ENCODE measurements at regions not wholly inside any gene's neighbourhood (a gene's known extent, or its start where the extent isn't known, plus 50 kb on each side); places are given as distances from the start of the nearest gene placed in this dataset.

GRCh38 chr6:133159255-133159795 lies 81.8 kb upstream of the EYA4 start:
- TF ChIP-seq, protein P1, sequence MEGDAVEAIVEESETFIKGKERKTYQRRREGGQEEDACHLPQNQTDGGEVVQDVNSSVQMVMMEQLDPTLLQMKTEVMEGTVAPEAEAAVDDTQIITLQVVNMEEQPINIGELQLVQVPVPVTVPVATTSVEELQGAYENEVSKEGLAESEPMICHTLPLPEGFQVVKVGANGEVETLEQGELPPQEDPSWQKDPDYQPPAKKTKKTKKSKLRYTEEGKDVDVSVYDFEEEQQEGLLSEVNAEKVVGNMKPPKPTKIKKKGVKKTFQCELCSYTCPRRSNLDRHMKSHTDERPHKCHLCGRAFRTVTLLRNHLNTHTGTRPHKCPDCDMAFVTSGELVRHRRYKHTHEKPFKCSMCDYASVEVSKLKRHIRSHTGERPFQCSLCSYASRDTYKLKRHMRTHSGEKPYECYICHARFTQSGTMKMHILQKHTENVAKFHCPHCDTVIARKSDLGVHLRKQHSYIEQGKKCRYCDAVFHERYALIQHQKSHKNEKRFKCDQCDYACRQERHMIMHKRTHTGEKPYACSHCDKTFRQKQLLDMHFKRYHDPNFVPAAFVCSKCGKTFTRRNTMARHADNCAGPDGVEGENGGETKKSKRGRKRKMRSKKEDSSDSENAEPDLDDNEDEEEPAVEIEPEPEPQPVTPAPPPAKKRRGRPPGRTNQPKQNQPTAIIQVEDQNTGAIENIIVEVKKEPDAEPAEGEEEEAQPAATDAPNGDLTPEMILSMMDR (IDR thresholded peaks at IDR 0.05; ENCODE audit: insufficient read depth, low read length, poor library complexity, severe bottlenecking): no peak
- no peak for DNase-seq (ENCODE audit: extremely low read depth, insufficient read length)
- H3K36me3 ChIP-seq (ENCODE audit: control insufficient read depth, insufficient read depth, low read length): no peaks in the 10 kb centered on the region
- H3K27me3 ChIP-seq (replicated peaks; ENCODE audit: control insufficient read depth, insufficient read depth, low read length): no peaks in the 10 kb centered on the region
- H3K4me3 ChIP-seq (replicated peaks; ENCODE audit: low read depth, low read length): no peak overlapping the region

DNA sequence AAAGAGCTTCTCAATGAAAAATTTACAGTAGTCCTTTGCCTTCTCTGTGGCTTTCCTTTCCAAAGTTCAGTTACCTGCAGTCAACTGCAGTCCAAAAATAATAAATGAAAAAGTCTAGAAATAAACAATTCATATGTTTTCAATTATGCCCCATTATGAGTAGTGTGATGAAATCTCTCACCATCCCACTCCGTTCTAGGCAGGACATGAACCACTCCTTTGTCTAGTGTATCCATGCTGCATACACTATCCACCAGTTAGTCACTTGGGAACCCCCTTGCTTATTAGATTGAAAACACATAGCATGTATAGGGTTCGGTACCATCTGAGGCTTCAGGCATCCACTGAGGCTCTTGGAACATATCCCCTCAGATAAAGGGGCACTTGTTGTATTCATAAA lies 80.6 kb upstream of the EYA4 start:
- Histone ChIP-seq H3K4me3 (replicated peaks; ENCODE audit: low read depth, low read length) (no peak overlapping the region), H3K27me3 (replicated peaks; ENCODE audit: control insufficient read depth, insufficient read depth, low read length) (no peaks in the 10 kb centered on the region), H3K36me3 (ENCODE audit: control insufficient read depth, insufficient read depth, low read length) (no peaks in the 10 kb centered on the region)
- TF ChIP-seq, protein P1 (IDR thresholded peaks at IDR 0.05; ENCODE audit: insufficient read depth, low read length, poor library complexity, severe bottlenecking): no peak
- no peak for DNase-seq (ENCODE audit: extremely low read depth, insufficient read length)

DNA sequence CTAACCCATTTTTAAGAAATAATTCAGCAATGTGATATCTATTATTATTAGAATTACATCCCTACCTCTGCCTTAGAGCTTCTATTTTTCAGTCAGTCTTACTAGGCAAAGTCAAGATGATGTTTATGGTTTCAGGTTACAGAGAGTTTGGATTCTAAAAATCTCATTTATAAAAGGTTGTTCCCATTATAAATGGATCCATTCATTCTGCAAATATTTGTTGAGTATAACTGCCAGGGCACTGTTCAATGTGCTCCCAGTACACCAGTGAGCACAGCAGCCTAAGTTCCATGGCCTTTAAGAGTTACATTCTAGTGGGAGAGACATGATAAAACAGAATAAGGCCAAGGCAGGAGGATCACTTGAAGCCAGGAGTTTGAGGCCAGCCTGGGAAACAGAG lies 75.9 kb upstream of the EYA4 start:
- Histone ChIP-seq H3K27me3 (replicated peaks; ENCODE audit: control insufficient read depth, insufficient read depth, low read length) (no peaks in the 10 kb centered on the region), H3K4me3 (replicated peaks; ENCODE audit: low read depth, low read length) (no peak overlapping the region), H3K36me3 (ENCODE audit: control insufficient read depth, insufficient read depth, low read length) (no peaks in the 10 kb centered on the region)
- TF ChIP-seq, protein P1 (IDR thresholded peaks at IDR 0.05; ENCODE audit: insufficient read depth, low read length, poor library complexity, severe bottlenecking): no peak
- DNase-seq (ENCODE audit: extremely low read depth, insufficient read length): no peak

- Histone ChIP-seq H3K36me3 (ENCODE audit: control insufficient read depth, insufficient read depth, low read length) (no peaks in the 10 kb centered on the region), H3K27me3 (replicated peaks; ENCODE audit: control insufficient read depth, insufficient read depth, low read length) (no peaks in the 10 kb centered on the region), H3K4me3 (replicated peaks; ENCODE audit: low read depth, low read length) (no peak overlapping the region)
- TF ChIP-seq, protein P1 (IDR thresholded peaks at IDR 0.05; ENCODE audit: insufficient read depth, low read length, poor library complexity, severe bottlenecking): no peak
- no peak for DNase-seq (ENCODE audit: extremely low read depth, insufficient read length)
Observed at GRCh38 chr6:133166766-133167165, 74.4 kb upstream of the EYA4 start.

DNA sequence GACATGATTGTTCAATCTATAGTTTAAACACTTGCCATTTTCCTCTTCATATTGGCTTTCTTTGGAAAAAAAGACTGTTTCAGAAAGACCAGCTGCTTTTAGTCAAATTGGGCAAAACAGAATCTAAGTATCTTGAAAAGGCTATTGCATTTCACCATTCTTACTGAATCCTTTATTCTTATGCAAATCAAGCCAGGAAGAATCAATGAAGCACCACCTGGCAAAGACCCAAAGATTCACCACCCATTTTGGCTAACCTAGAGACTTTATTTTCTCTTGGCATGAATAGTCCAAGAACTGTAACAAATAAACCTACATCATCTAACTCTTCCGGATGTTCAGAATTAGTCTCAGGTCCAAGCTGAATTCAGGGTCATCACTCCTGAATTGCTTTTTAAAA lies 71.3 kb upstream of the EYA4 start:
- no peak for DNase-seq (ENCODE audit: extremely low read depth, insufficient read length)
- no peak overlapping the region for H3K4me3 ChIP-seq (replicated peaks; ENCODE audit: low read depth, low read length)

More for the DNA sequence above, 71.3 kb upstream of the EYA4 start:
- Histone ChIP-seq H3K36me3 (ENCODE audit: control insufficient read depth, insufficient read depth, low read length) (no peaks in the 10 kb centered on the region), H3K27me3 (replicated peaks; ENCODE audit: control insufficient read depth, insufficient read depth, low read length) (no peaks in the 10 kb centered on the region)
- TF ChIP-seq, protein P1 (IDR thresholded peaks at IDR 0.05; ENCODE audit: insufficient read depth, low read length, poor library complexity, severe bottlenecking): no peak
